SK-N-SH treated with all-trans-retinoic acid at 6 μM for 48 hours (cell line): ENCODE measurements at regions not wholly inside any gene's neighbourhood (a gene's known extent, or its start where the extent isn't known, plus 50 kb on each side); places are given as distances from the start of the nearest gene placed in this dataset.

Experiments
- ATAC-seq: fragments of 200-7000 bp; cut with Tn5 transposase; 3 replicates; pipeline ENCODE4 v1.9.1; 2020; ENCODE audit warnings: mild to moderate bottlenecking, moderate library complexity
- ARNTL ChIP-seq: fragments of 450-650 bp; formaldehyde crosslinking; IDR thresholded peaks from 2 replicates; pipeline ENCODE4 v1.5.0; 2020; ENCODE audit warnings: low read depth, mild to moderate bottlenecking, moderate library complexity, borderline replicate concordance
- BACH2 ChIP-seq: fragments of 250-450 bp; sonication (Bioruptor Pico); IDR thresholded peaks from 2 replicates; pipeline ENCODE4 v1.9.0; 2021; ENCODE audit warnings: mild to moderate bottlenecking, borderline replicate concordance
- CSDC2 ChIP-seq: fragments of 250-450 bp; sonication (Bioruptor Pico); IDR thresholded peaks from 2 replicates; pipeline ENCODE4 v1.5.0; 2020; ENCODE audit warnings: mild to moderate bottlenecking, moderate library complexity
- CSRNP3 ChIP-seq: fragments of 250-450 bp; sonication (Bioruptor Pico); IDR thresholded peaks from 2 replicates; pipeline ENCODE4 v1.5.1; 2021; ENCODE audit warnings: mild to moderate bottlenecking, moderate library complexity
- ESRRG ChIP-seq: fragments of 250-450 bp; sonication (Bioruptor Pico); IDR thresholded peaks from 2 replicates; pipeline ENCODE4 v1.6.1; 2021; ENCODE audit warnings: mild to moderate bottlenecking
- GLIS3 ChIP-seq: fragments of 250-450 bp; sonication (Bioruptor Pico); IDR thresholded peaks from 2 replicates; pipeline ENCODE4 v1.5.0; 2020; ENCODE audit warnings: mild to moderate bottlenecking, moderate library complexity
- ISL1 ChIP-seq: fragments of 250-450 bp; sonication (Bioruptor Pico); IDR thresholded peaks from 2 replicates; pipeline ENCODE4 v2.1.2; 2022; ENCODE audit warnings: mild to moderate bottlenecking, moderate library complexity
- OSR1 ChIP-seq: fragments of 250-450 bp; sonication (Bioruptor Pico); IDR thresholded peaks from 2 replicates; pipeline ENCODE4 v1.8.0; 2022; ENCODE audit warnings: moderate library complexity, mild to moderate bottlenecking, inconsistent platforms
- POU6F1 ChIP-seq: fragments of 250-450 bp; sonication (Bioruptor Pico); IDR thresholded peaks from 2 replicates; pipeline ENCODE4 v1.8.0; 2021; ENCODE audit warnings: low read depth, mild to moderate bottlenecking, moderate library complexity, borderline replicate concordance
- PPARA ChIP-seq: fragments of 250-450 bp; sonication (Bioruptor Pico); IDR thresholded peaks from 2 replicates; pipeline ENCODE4 v1.5.0; 2020; ENCODE audit warnings: mild to moderate bottlenecking, borderline replicate concordance
- SNAI2 ChIP-seq: fragments of 250-450 bp; sonication (Bioruptor Pico); IDR thresholded peaks from 2 replicates; pipeline ENCODE4 v1.5.0; 2020; ENCODE audit warnings: mild to moderate bottlenecking, moderate library complexity
- TCF4 ChIP-seq: fragments of 250-450 bp; sonication (Bioruptor Pico); IDR thresholded peaks from 2 replicates; pipeline ENCODE4 v1.8.0; 2021; ENCODE audit warnings: mild to moderate bottlenecking, moderate library complexity, borderline replicate concordance
- TOX ChIP-seq: fragments of 250-450 bp; sonication (Bioruptor Pico); IDR thresholded peaks from 2 replicates; pipeline ENCODE4 v1.8.0; 2021; ENCODE audit warnings: mild to moderate bottlenecking, moderate library complexity, borderline replicate concordance
- ZC3H10 ChIP-seq: fragments of 250-450 bp; sonication (Bioruptor Pico); IDR thresholded peaks from 2 replicates; pipeline ENCODE4 v1.5.1; 2021; ENCODE audit warnings: mild to moderate bottlenecking, moderate library complexity
- ZFP3 ChIP-seq: fragments of 250-450 bp; sonication (Bioruptor Pico); IDR thresholded peaks from 2 replicates; pipeline ENCODE4 v1.5.0; 2020; ENCODE audit warnings: mild to moderate bottlenecking, moderate library complexity
- ZFP30 ChIP-seq: fragments of 450-650 bp; formaldehyde crosslinking; IDR thresholded peaks from 2 replicates; pipeline ENCODE4 v1.5.0; 2022; ENCODE audit warnings: mild to moderate bottlenecking, moderate library complexity
- ZNF565 ChIP-seq: fragments of 450-650 bp; formaldehyde crosslinking; conservative IDR thresholded peaks from 2 replicates; pipeline ENCODE4 v1.5.0; 2020; ENCODE audit warnings: low read depth, mild to moderate bottlenecking, moderate library complexity
- ZNF70 ChIP-seq: fragments of 450-650 bp; formaldehyde crosslinking; IDR thresholded peaks from 2 replicates; pipeline ENCODE4 v1.5.0; 2020; ENCODE audit warnings: mild to moderate bottlenecking, moderate library complexity
- ZNF8 ChIP-seq: fragments of 450-650 bp; formaldehyde crosslinking; IDR thresholded peaks from 2 replicates; pipeline ENCODE4 v1.5.0; 2020; ENCODE audit warnings: mild to moderate bottlenecking, moderate library complexity
- TF ChIP-seq, protein P1 (sequence below): fragments of 250-450 bp; sonication (Bioruptor Pico); IDR thresholded peaks from 2 replicates; pipeline ENCODE4 v1.5.1; 2020; ENCODE audit warnings: low read depth, mild to moderate bottlenecking, moderate library complexity
- TF ChIP-seq, protein P2 (sequence below): fragments of 250-450 bp; sonication (Bioruptor Pico); IDR thresholded peaks from 2 replicates; pipeline ENCODE4 v1.5.0; 2020; ENCODE audit warnings: mild to moderate bottlenecking, moderate library complexity
- TF ChIP-seq, protein P3 (sequence below): fragments of 250-450 bp; sonication (Bioruptor Pico); IDR thresholded peaks from 2 replicates; pipeline ENCODE4 v1.8.0; 2020; ENCODE audit warnings: mild to moderate bottlenecking, moderate library complexity, borderline replicate concordance

DNA sequence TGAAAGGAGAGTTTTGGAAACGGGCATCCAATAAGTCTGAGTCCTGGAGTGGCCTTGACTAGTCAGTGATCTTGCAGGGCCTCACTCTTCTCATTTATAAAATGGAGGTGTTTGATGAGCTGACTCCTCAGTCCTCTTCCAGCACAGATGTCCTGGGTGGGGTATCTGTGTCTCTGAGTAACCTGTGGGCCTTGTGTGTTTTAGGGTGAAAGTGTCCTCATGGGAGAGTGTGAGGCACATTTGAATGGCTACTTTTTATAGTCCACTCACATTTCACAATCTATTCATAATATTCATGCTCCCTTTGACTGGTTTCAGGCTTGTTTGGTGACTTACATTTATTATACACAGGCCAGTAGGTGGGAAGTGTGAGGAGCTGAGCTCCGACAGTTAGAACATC, 106.4 kb upstream of the CELF4 start:
- ATAC-seq: no peak
- TF ChIP-seq TCF4 (CRISPR knock-in tag) (no peak), ISL1 (CRISPR knock-in tag) (no peak), ZNF8 (CRISPR knock-in tag) (no peak), ESRRG (CRISPR knock-in tag) (no peak), BACH2 (CRISPR knock-in tag) (no peak), PPARA (no peak), OSR1 (CRISPR knock-in tag) (no peak), ZFP30 (CRISPR knock-in tag) (no peak), TOX (CRISPR knock-in tag) (no peak), ZFP3 (CRISPR knock-in tag) (no peak), ZNF70 (CRISPR knock-in tag) (no peak), CSRNP3 (CRISPR knock-in tag) (no peak), ZC3H10 (CRISPR knock-in tag) (no peak)
- TF ChIP-seq, protein P1, sequence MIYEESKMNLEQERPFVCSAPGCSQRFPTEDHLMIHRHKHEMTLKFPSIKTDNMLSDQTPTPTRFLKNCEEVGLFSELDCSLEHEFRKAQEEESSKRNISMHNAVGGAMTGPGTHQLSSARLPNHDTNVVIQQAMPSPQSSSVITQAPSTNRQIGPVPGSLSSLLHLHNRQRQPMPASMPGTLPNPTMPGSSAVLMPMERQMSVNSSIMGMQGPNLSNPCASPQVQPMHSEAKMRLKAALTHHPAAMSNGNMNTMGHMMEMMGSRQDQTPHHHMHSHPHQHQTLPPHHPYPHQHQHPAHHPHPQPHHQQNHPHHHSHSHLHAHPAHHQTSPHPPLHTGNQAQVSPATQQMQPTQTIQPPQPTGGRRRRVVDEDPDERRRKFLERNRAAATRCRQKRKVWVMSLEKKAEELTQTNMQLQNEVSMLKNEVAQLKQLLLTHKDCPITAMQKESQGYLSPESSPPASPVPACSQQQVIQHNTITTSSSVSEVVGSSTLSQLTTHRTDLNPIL (CRISPR knock-in tag): no peak
- TF ChIP-seq, protein P2, sequence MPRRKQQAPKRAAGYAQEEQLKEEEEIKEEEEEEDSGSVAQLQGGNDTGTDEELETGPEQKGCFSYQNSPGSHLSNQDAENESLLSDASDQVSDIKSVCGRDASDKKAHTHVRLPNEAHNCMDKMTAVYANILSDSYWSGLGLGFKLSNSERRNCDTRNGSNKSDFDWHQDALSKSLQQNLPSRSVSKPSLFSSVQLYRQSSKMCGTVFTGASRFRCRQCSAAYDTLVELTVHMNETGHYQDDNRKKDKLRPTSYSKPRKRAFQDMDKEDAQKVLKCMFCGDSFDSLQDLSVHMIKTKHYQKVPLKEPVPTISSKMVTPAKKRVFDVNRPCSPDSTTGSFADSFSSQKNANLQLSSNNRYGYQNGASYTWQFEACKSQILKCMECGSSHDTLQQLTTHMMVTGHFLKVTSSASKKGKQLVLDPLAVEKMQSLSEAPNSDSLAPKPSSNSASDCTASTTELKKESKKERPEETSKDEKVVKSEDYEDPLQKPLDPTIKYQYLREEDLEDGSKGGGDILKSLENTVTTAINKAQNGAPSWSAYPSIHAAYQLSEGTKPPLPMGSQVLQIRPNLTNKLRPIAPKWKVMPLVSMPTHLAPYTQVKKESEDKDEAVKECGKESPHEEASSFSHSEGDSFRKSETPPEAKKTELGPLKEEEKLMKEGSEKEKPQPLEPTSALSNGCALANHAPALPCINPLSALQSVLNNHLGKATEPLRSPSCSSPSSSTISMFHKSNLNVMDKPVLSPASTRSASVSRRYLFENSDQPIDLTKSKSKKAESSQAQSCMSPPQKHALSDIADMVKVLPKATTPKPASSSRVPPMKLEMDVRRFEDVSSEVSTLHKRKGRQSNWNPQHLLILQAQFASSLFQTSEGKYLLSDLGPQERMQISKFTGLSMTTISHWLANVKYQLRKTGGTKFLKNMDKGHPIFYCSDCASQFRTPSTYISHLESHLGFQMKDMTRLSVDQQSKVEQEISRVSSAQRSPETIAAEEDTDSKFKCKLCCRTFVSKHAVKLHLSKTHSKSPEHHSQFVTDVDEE: no peak

DNA sequence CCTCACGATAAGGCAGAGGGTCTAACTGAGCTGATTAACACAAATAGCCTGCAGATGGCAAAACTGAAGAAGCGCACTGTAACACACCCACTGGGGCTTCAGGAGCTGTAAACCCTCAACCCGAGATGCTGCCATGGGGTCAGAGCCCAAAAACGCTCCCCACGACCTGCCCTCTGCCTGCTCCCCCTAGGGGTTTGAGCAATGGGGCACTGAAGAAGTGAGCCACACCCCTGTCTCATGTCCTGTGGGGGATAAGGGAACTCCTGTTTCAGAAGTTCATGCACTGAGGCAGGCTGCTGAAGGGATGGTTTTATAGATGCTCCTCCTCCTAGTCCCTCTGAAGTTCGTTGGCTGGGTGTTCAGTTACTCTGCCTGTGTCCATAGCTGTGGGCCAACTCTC, 105.9 kb upstream of the CELF4 start:
- ATAC-seq: no peak
- TF ChIP-seq ZNF565 (CRISPR knock-in tag): no peak
- no peak for TF ChIP-seq POU6F1 (CRISPR knock-in tag)
- TF ChIP-seq, protein P1 (CRISPR knock-in tag): no peak
- TF ChIP-seq TCF4 (CRISPR knock-in tag): no peak
- no peak for TF ChIP-seq ESRRG (CRISPR knock-in tag)
- TF ChIP-seq CSDC2: no peak
- TF ChIP-seq ARNTL (CRISPR knock-in tag): no peak
- no peak for TF ChIP-seq BACH2 (CRISPR knock-in tag)
- TF ChIP-seq PPARA: no peak
- TF ChIP-seq OSR1 (CRISPR knock-in tag): no peak
- TF ChIP-seq GLIS3 (CRISPR knock-in tag): no peak
- TF ChIP-seq, protein P3, sequence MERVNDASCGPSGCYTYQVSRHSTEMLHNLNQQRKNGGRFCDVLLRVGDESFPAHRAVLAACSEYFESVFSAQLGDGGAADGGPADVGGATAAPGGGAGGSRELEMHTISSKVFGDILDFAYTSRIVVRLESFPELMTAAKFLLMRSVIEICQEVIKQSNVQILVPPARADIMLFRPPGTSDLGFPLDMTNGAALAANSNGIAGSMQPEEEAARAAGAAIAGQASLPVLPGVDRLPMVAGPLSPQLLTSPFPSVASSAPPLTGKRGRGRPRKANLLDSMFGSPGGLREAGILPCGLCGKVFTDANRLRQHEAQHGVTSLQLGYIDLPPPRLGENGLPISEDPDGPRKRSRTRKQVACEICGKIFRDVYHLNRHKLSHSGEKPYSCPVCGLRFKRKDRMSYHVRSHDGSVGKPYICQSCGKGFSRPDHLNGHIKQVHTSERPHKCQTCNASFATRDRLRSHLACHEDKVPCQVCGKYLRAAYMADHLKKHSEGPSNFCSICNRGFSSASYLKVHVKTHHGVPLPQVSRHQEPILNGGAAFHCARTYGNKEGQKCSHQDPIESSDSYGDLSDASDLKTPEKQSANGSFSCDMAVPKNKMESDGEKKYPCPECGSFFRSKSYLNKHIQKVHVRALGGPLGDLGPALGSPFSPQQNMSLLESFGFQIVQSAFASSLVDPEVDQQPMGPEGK: no peak
- TF ChIP-seq ZNF70 (CRISPR knock-in tag): no peak
- TF ChIP-seq ISL1 (CRISPR knock-in tag): no peak
- TF ChIP-seq ZFP3 (CRISPR knock-in tag): no peak
- TF ChIP-seq, protein P2: no peak
- no peak for TF ChIP-seq CSRNP3 (CRISPR knock-in tag)
- no peak for TF ChIP-seq ZFP30 (CRISPR knock-in tag)
- TF ChIP-seq ZNF8 (CRISPR knock-in tag): no peak
- no peak for TF ChIP-seq SNAI2 (CRISPR knock-in tag)
